Neuronal stem cell (in vitro differentiated cells): ENCODE measurements at regions not wholly inside any gene's neighbourhood (a gene's known extent, or its start where the extent isn't known, plus 50 kb on each side); places are given as distances from the start of the nearest gene placed in this dataset.

Experiments
- DNase-seq: peaks from one replicate; pipeline ENCODE4 v3.0.0-alpha.2; 2013; ENCODE audit warnings: low spot score
- H2AFZ ChIP-seq: one replicate; pipeline ENCODE4 v1.6.1; 2013; ENCODE audit warnings: mild to moderate bottlenecking, low read length, inconsistent platforms
- H2AK5ac ChIP-seq: 2 replicates; pipeline ENCODE4 v1.6.1; 2013; ENCODE audit warnings: low read depth, mild to moderate bottlenecking, inconsistent platforms, low read length, moderate library complexity, mixed read lengths
- H2BK120ac ChIP-seq: 2 replicates; pipeline ENCODE4 v1.6.1; 2013; ENCODE audit warnings: low read depth, mild to moderate bottlenecking, inconsistent platforms, low read length, moderate library complexity, mixed read lengths
- H2BK12ac ChIP-seq: one replicate; pipeline ENCODE4 v1.6.1; 2013; ENCODE audit warnings: low read length, inconsistent platforms
- H2BK15ac ChIP-seq: 2 replicates; pipeline ENCODE4 v1.6.1; 2013; ENCODE audit warnings: mild to moderate bottlenecking, low read length, inconsistent platforms, mixed read lengths
- H2BK5ac ChIP-seq: one replicate; pipeline ENCODE4 v1.6.1; 2013; ENCODE audit warnings: inconsistent platforms, mild to moderate bottlenecking, low read length, moderate library complexity
- H3K14ac ChIP-seq: one replicate; pipeline ENCODE4 v1.6.1; 2013; ENCODE audit warnings: low read length, inconsistent platforms
- H3K18ac ChIP-seq: 2 replicates; pipeline ENCODE4 v1.6.1; 2013; ENCODE audit warnings: low read length, inconsistent platforms
- H3K23ac ChIP-seq: 2 replicates; pipeline ENCODE4 v1.6.1; 2013; ENCODE audit warnings: low read depth, mild to moderate bottlenecking, mixed read lengths, low read length, inconsistent platforms; ENCODE audit not compliant: poor library complexity
- H3K27ac ChIP-seq: replicated peaks from 3 replicates; pipeline ENCODE4 v1.5.1; 2013; ENCODE audit warnings: low read length, inconsistent platforms
- H3K27me3 ChIP-seq, 3 experiments: 2 replicates each; pipeline ENCODE4 v1.6.1; 2013; ENCODE audit warnings: low read length in 3 of 3, mild to moderate bottlenecking in 2 of 3, inconsistent platforms in 1 of 3, low read depth in 1 of 3, mixed read lengths in 1 of 3, moderate library complexity in 1 of 3; ENCODE audit not compliant: control insufficient read depth in 3 of 3, insufficient read depth in 3 of 3
- H3K36me3 ChIP-seq, 2 donors: replicated peaks in 1 of 2; 2 replicates each; pipeline ENCODE4 v1.6.1; 2013; ENCODE audit warnings: low read length in 2 of 2; ENCODE audit not compliant: control insufficient read depth in 2 of 2, insufficient read depth in 2 of 2
- H3K4ac ChIP-seq: 2 replicates; pipeline ENCODE4 v1.6.1; 2013; ENCODE audit warnings: inconsistent platforms, mild to moderate bottlenecking, low read length, moderate library complexity
- H3K4me1 ChIP-seq, 2 donors: 1 replicate in 1 of 2; 2 replicates in 1 of 2; pipeline ENCODE4 v1.6.1; 2013; ENCODE audit warnings: low read length in 2 of 2, low read depth in 1 of 2; ENCODE audit not compliant: control insufficient read depth in 2 of 2, insufficient read depth in 1 of 2
- H3K4me2 ChIP-seq: one replicate; pipeline ENCODE4 v1.6.1; 2013; ENCODE audit warnings: mild to moderate bottlenecking, low read length, inconsistent platforms; ENCODE audit not compliant: insufficient read depth, poor library complexity, severe bottlenecking
- H3K4me3 ChIP-seq, 2 donors: 2 replicates each; pipeline ENCODE4 v1.5.1; 2013; ENCODE audit warnings: low read length in 2 of 2, mild to moderate bottlenecking in 2 of 2, inconsistent platforms in 1 of 2, moderate library complexity in 1 of 2
- H3K79me1 ChIP-seq: one replicate; pipeline ENCODE4 v1.6.1; 2013; ENCODE audit warnings: low read depth, mild to moderate bottlenecking, inconsistent platforms, low read length, moderate library complexity
- H3K9ac ChIP-seq: one replicate; pipeline ENCODE4 v1.6.1; 2013; ENCODE audit warnings: mild to moderate bottlenecking, low read depth, low read length, inconsistent platforms; ENCODE audit not compliant: poor library complexity
- H3K9me3 ChIP-seq, 2 donors: replicated peaks in 1 of 2; 2 replicates each; pipeline versions ENCODE3 to v1.6.1; 2013; ENCODE audit warnings: low read length in 2 of 2, mild to moderate bottlenecking in 2 of 2, inconsistent platforms in 1 of 2, low read depth in 1 of 2, mixed read lengths in 1 of 2, moderate library complexity in 1 of 2; ENCODE audit not compliant: control insufficient read depth in 2 of 2, insufficient read depth in 1 of 2
- H4K8ac ChIP-seq: one replicate; pipeline ENCODE4 v1.6.1; 2013; ENCODE audit warnings: low read depth, mild to moderate bottlenecking, inconsistent platforms, low read length, moderate library complexity
- H4K91ac ChIP-seq: one replicate; pipeline ENCODE4 v1.6.1; 2013; ENCODE audit warnings: low read length, low read depth, mild to moderate bottlenecking, inconsistent platforms; ENCODE audit not compliant: poor library complexity
- WGBS, 2 donors: extraction: QIAGEN DNeasy Blood & Tissue Kit; methylation state at CpG; one replicate each; pipeline ENCODE4 v1.1.7; 2013; ENCODE audit warnings: missing lambda C conversion rate in 2 of 2, mixed read lengths in 1 of 2; ENCODE audit not compliant: insufficient read length in 2 of 2, insufficient replicate concordance in 1 of 2; ENCODE audit errors: extremely low coverage in 2 of 2; 5-methylcytosine and 5-hydroxymethylcytosine counted together

DNA sequence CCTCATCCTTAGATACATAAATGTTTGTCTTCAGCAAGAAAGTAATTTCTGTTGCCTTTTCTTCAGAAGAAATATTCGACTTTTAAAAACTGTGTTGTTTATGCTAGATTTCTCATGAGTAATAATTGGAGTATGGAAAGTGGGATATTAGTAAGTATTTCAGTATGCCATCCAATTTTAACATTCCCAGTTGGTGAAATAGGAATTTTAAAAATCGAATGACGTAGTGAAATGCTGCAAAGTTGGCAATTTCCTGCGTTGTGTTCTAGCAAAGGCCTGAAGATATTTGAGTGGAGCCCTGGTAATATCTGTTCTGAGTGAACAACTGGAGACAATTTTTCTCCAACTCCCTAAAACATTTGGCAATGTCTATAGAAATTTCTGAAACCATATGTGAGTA, 190.1 kb downstream of the ZNF330 start:
- Histone ChIP-seq H2BK120ac (no peak overlapping the region), H3K4me3 (no peak overlapping the region), H3K23ac (no peak overlapping the region), H3K27me3 (no peaks in the 10 kb centered on the region), H3K18ac (no peak overlapping the region), H3K79me1 (no peaks in the 10 kb centered on the region), H2BK5ac (no peak overlapping the region), H2BK12ac (no peak overlapping the region), H3K14ac (no peak overlapping the region), H3K4me2 (no peak overlapping the region), H3K36me3 (no peaks in the 10 kb centered on the region), H4K8ac (no peak overlapping the region), H3K4ac (no peak overlapping the region), H2AFZ (no peak overlapping the region), H4K91ac (no peak overlapping the region), H3K4me1 (peaks cover 0 to 3% of the 10 kb centered on the region in 2 donors), H3K27ac (no peak overlapping the region), H3K9ac (no peak overlapping the region), H2BK15ac (no peak overlapping the region), H2AK5ac (no peak overlapping the region), H3K9me3 (no peaks in the 10 kb centered on the region)
- no CpG with 5 or more reads among the region's 4 CpGs for whole genome bisulfite sequencing, 2 donors
- no peak for DNase-seq

- H3K4me2 ChIP-seq = no peak overlapping the region
- H4K8ac ChIP-seq = no peak overlapping the region
- no peak overlapping the region for H2BK5ac ChIP-seq
- DNase-seq = no peak
- WGBS, 2 donors = no CpG with 5 or more reads among the region's 1 CpG
- no peak overlapping the region for H2AK5ac ChIP-seq
- no peak overlapping the region for H3K14ac ChIP-seq
- H2BK12ac ChIP-seq = no peak overlapping the region
- no peak overlapping the region for H3K4me3 ChIP-seq
- H3K79me1 ChIP-seq = no peaks in the 10 kb centered on the region
- no peaks in the 10 kb centered on the region for H3K9me3 ChIP-seq
- H3K4me1 ChIP-seq = peaks cover 0 to 3% of the 10 kb centered on the region in 2 donors
- no peak overlapping the region for H2BK120ac ChIP-seq
- no peak overlapping the region for H3K4ac ChIP-seq
- no peak overlapping the region for H2BK15ac ChIP-seq
- H3K27me3 ChIP-seq = no peaks in the 10 kb centered on the region
- H2AFZ ChIP-seq = no peak overlapping the region
- no peak overlapping the region for H4K91ac ChIP-seq
- H3K36me3 ChIP-seq = no peaks in the 10 kb centered on the region
- no peak overlapping the region for H3K23ac ChIP-seq
- H3K27ac ChIP-seq = no peak overlapping the region
- no peak overlapping the region for H3K18ac ChIP-seq
- H3K9ac ChIP-seq = no peak overlapping the region
Observed at GRCh38 chr4:141411936-141412335, 191.2 kb downstream of the ZNF330 start.

GRCh38 chr4:141413366-141413765, 192.7 kb downstream of the ZNF330 start:
- no peak overlapping the region for H3K23ac ChIP-seq
- no CpG with 5 or more reads among the region's 2 CpGs for WGBS, 2 donors
- H3K27ac ChIP-seq = no peak overlapping the region
- no peaks in the 10 kb centered on the region for H3K27me3 ChIP-seq
- H3K4me1 ChIP-seq = peaks cover 0 to 3% of the 10 kb centered on the region in 2 donors
- H3K9ac ChIP-seq = no peak overlapping the region
- H3K4me2 ChIP-seq = no peak overlapping the region
- no peak for DNase-seq
- no peak overlapping the region for H3K4me3 ChIP-seq
- no peaks in the 10 kb centered on the region for H3K9me3 ChIP-seq
- no peak overlapping the region for H2AK5ac ChIP-seq
- H3K14ac ChIP-seq = no peak overlapping the region
- no peak overlapping the region for H3K4ac ChIP-seq
- no peak overlapping the region for H2BK15ac ChIP-seq
- no peak overlapping the region for H2BK5ac ChIP-seq
- H4K8ac ChIP-seq = no peak overlapping the region
- H3K79me1 ChIP-seq = no peaks in the 10 kb centered on the region
- no peaks in the 10 kb centered on the region for H3K36me3 ChIP-seq
- no peak overlapping the region for H2BK120ac ChIP-seq
- H3K18ac ChIP-seq = no peak overlapping the region
- H4K91ac ChIP-seq = no peak overlapping the region
- no peak overlapping the region for H2AFZ ChIP-seq
- no peak overlapping the region for H2BK12ac ChIP-seq

- Histone ChIP-seq H2BK12ac (no peak overlapping the region), H3K9me3 (no peaks in the 10 kb centered on the region), H3K18ac (no peak overlapping the region), H4K8ac (no peak overlapping the region), H3K4me2 (no peak overlapping the region), H2BK120ac (no peak overlapping the region), H3K36me3 (no peaks in the 10 kb centered on the region), H3K9ac (no peak overlapping the region), H2AFZ (no peak overlapping the region), H3K27ac (no peak overlapping the region), H3K27me3 (no peaks in the 10 kb centered on the region), H2BK5ac (no peak overlapping the region), H3K4ac (no peak overlapping the region), H2BK15ac (no peak overlapping the region), H3K4me3 (no peak overlapping the region), H4K91ac (no peak overlapping the region), H3K23ac (no peak overlapping the region), H3K79me1 (no peaks in the 10 kb centered on the region), H2AK5ac (no peak overlapping the region), H3K4me1 (peaks cover 0 to 3% of the 10 kb centered on the region in 2 donors), H3K14ac (no peak overlapping the region)
- DNase-seq = no peak
- no CpG with 5 or more reads among the region's 2 CpGs for WGBS, 2 donors
Observed at GRCh38 chr4:141415651-141416050, 195.0 kb downstream of the ZNF330 start.
